ENCODE measurements at regions not wholly inside any gene's neighbourhood (a gene's known extent, or its start where the extent isn't known, plus 50 kb on each side); places are given as distances from the start of the nearest gene placed in this dataset.
"Not testable (repeated sequence)": the region's sequence is repeated elsewhere in the genome, so short reads cannot be mapped to it uniquely, and the experiment has no call there.

GRCh38 chr14:48726080-48726642 lies 860.0 kb downstream of the RPS29 start:
- DNase-seq (ENCODE audit: low spot score) = no peak

GRCh38 chr14:48725051-48725734 lies 861.0 kb downstream of the RPS29 start:
- no peak for DNase-seq (ENCODE audit: low spot score)

- no peak for DNase-seq (ENCODE audit: low spot score)
These were observed 862.2 kb downstream of the RPS29 start for GRCh38 chr14:48723841-48724495.

GRCh38 chr14:48714366-48714765 lies 871.8 kb downstream of the RPS29 start:
- DNase-seq (ENCODE audit: low spot score) = no peak

GRCh38 chr14:48710133-48710532 lies 876.0 kb downstream of the RPS29 start:
- no peak for DNase-seq (ENCODE audit: low spot score)

GRCh38 chr14:48709277-48709785 lies 876.8 kb downstream of the RPS29 start:
- DNase-seq (ENCODE audit: low spot score) = no peak

GRCh38 chr14:48704639-48705038 lies 881.5 kb downstream of the RPS29 start:
- no peak for DNase-seq (ENCODE audit: low spot score)

GRCh38 chr14:48703728-48704467 lies 882.3 kb downstream of the RPS29 start:
- no peak for DNase-seq (ENCODE audit: low spot score)

GRCh38 chr14:48697362-48697761 lies 888.8 kb downstream of the RPS29 start:
- DNase-seq (ENCODE audit: low spot score) = not testable (repeated sequence)

GRCh38 chr14:48693793-48694192 lies 892.4 kb downstream of the RPS29 start:
- DNase-seq (ENCODE audit: low spot score) = no peak

GRCh38 chr14:48690349-48690748 lies 895.8 kb downstream of the RPS29 start:
- DNase-seq (ENCODE audit: low spot score) = no peak

GRCh38 chr14:48686650-48687049 lies 899.5 kb downstream of the RPS29 start:
- DNase-seq (ENCODE audit: low spot score) = no peak

- no peak for DNase-seq (ENCODE audit: low spot score)
These were observed 913.7 kb downstream of the RPS29 start for GRCh38 chr14:48672506-48672905.

- no peak for DNase-seq (ENCODE audit: low spot score)
These were observed 915.2 kb downstream of the RPS29 start for GRCh38 chr14:48670939-48671338.

- no peak for DNase-seq (ENCODE audit: low spot score)
These were observed 920.9 kb downstream of the RPS29 start for GRCh38 chr14:48665077-48665784.

- no peak for DNase-seq (ENCODE audit: low spot score)
These were observed 942.9 kb downstream of the RPS29 start for GRCh38 chr14:48643241-48643640.

GRCh38 chr14:48628870-48629269 lies 953.5 kb upstream of the MDGA2 start:
- DNase-seq (ENCODE audit: low spot score) = no peak

GRCh38 chr14:48622980-48623379 lies 947.6 kb upstream of the MDGA2 start:
- DNase-seq (ENCODE audit: low spot score) = no peak

GRCh38 chr14:48618057-48618456 lies 942.7 kb upstream of the MDGA2 start:
- no peak for DNase-seq (ENCODE audit: low spot score)

GRCh38 chr14:48616931-48617330 lies 941.5 kb upstream of the MDGA2 start:
- DNase-seq (ENCODE audit: low spot score) = no peak

GRCh38 chr14:48615618-48616017 lies 940.2 kb upstream of the MDGA2 start:
- no peak for DNase-seq (ENCODE audit: low spot score)

Data from mesenteric fat pad (tissue), 1 donor.